WTC11 (cell line): ENCODE measurements at regions not wholly inside any gene's neighbourhood (a gene's known extent, or its start where the extent isn't known, plus 50 kb on each side); places are given as distances from the start of the nearest gene placed in this dataset.

Source experiments
- ATAC-seq: fragments of 200-7000 bp; cut with Tn5 transposase; 2 replicates; pipeline ENCODE4 v1.10.0; 2021; ENCODE audit warnings: mild to moderate bottlenecking, moderate library complexity
- CTCF ChIA-PET: fragments of 300-600 bp; sonication (Branson Sonifier 250); formaldehyde crosslinking; loops from one replicate; lab custom pipeline; 2021; ENCODE audit warnings: antibody characterized with exemption; lab: Charles Lee
- POLR2A ChIA-PET: fragments of 350-600 bp; sonication (Branson Sonifier 250); formaldehyde crosslinking; loops from one replicate; lab custom pipeline; 2021; ENCODE audit warnings: antibody characterized with exemption; lab: Charles Lee
- DNase-seq: peaks from one replicate; pipeline ENCODE4 v3.0.0; 2021; ENCODE audit warnings: low spot score
- H3K27ac Mint-ChIP-seq: 2 replicates; pipeline ENCODE4 v1.8.0; 2021; ENCODE audit warnings: mixed read lengths
- H3K27me3 Mint-ChIP-seq: 2 replicates; pipeline ENCODE4 v1.8.0; 2021; ENCODE audit warnings: low read depth, mild to moderate bottlenecking, moderate library complexity, mixed read lengths
- H3K36me3 Mint-ChIP-seq: 2 replicates; pipeline ENCODE4 v1.8.0; 2021; ENCODE audit warnings: mixed read lengths
- H3K4me1 Mint-ChIP-seq: 2 replicates; pipeline ENCODE4 v1.8.0; 2022; ENCODE audit warnings: mixed read lengths
- H3K4me3 Mint-ChIP-seq: 2 replicates; pipeline ENCODE4 v1.8.0; 2021; ENCODE audit warnings: mild to moderate bottlenecking, moderate library complexity, mixed read lengths
- H3K9me3 Mint-ChIP-seq: 2 replicates; pipeline ENCODE4 v1.8.0; 2021; ENCODE audit warnings: mixed read lengths
- AFF4 ChIP-seq: sonication (generic); formaldehyde crosslinking; IDR thresholded peaks from 2 replicates; pipeline ENCODE4 v1.8.1; 2023; ENCODE audit warnings: mild to moderate bottlenecking, missing genetic modification reagents, borderline replicate concordance
- E2F1 ChIP-seq: sonication (generic); formaldehyde crosslinking; IDR thresholded peaks from 2 replicates; pipeline ENCODE4 v1.8.0; 2022; ENCODE audit warnings: mild to moderate bottlenecking, missing genetic modification reagents
- E2F4 ChIP-seq: sonication (generic); formaldehyde crosslinking; IDR thresholded peaks from 2 replicates; pipeline ENCODE4 v1.8.1; 2022; ENCODE audit warnings: low read depth, mild to moderate bottlenecking, moderate library complexity, missing genetic modification reagents, borderline replicate concordance
- ELF4 ChIP-seq: sonication (generic); formaldehyde crosslinking; IDR thresholded peaks from 2 replicates; pipeline ENCODE4 v1.8.1; 2022; ENCODE audit warnings: low read depth, mild to moderate bottlenecking, moderate library complexity, missing genetic modification reagents
- JAZF1 ChIP-seq: fragments of 250-450 bp; sonication (Bioruptor Pico); IDR thresholded peaks from 2 replicates; pipeline ENCODE4 v1.9.0; 2021; ENCODE audit warnings: moderate library complexity, mild to moderate bottlenecking, inconsistent platforms
- JUN ChIP-seq: sonication (generic); formaldehyde crosslinking; IDR thresholded peaks from 2 replicates; pipeline ENCODE4 v1.8.0; 2023; ENCODE audit warnings: mild to moderate bottlenecking, missing genetic modification reagents
- KAT7 ChIP-seq: sonication (generic); formaldehyde crosslinking; IDR thresholded peaks from 2 replicates; pipeline ENCODE4 v1.8.1; 2023; ENCODE audit warnings: missing genetic modification reagents, mild to moderate bottlenecking, borderline replicate concordance
- NR3C1 ChIP-seq: sonication (generic); formaldehyde crosslinking; conservative IDR thresholded peaks from 2 replicates; pipeline ENCODE4 v1.8.1; 2023; ENCODE audit warnings: low read depth, mild to moderate bottlenecking, missing genetic modification reagents
- SP1 ChIP-seq: sonication (generic); formaldehyde crosslinking; conservative IDR thresholded peaks from 2 replicates; pipeline ENCODE4 v1.8.1; 2022; ENCODE audit warnings: missing genetic modification reagents
- ZBTB21 ChIP-seq: sonication (generic); formaldehyde crosslinking; IDR thresholded peaks from 2 replicates; pipeline ENCODE4 v1.8.1; 2023; ENCODE audit warnings: mild to moderate bottlenecking, missing genetic modification reagents, borderline replicate concordance
- ZNF219 ChIP-seq: sonication (generic); formaldehyde crosslinking; IDR thresholded peaks from 2 replicates; pipeline ENCODE4 v1.8.0; 2023; ENCODE audit warnings: missing genetic modification reagents, mild to moderate bottlenecking, borderline replicate concordance
- ZNF263 ChIP-seq: sonication (generic); formaldehyde crosslinking; IDR thresholded peaks from 2 replicates; pipeline ENCODE4 v1.8.1; 2022; ENCODE audit warnings: low read depth, mild to moderate bottlenecking, moderate library complexity, missing genetic modification reagents
- ZNF281 ChIP-seq: sonication (generic); formaldehyde crosslinking; IDR thresholded peaks from 2 replicates; pipeline ENCODE4 v1.8.0; 2023; ENCODE audit warnings: mild to moderate bottlenecking, missing genetic modification reagents
- ZNF317 ChIP-seq: sonication (generic); formaldehyde crosslinking; IDR thresholded peaks from 2 replicates; pipeline ENCODE4 v1.8.1; 2023; ENCODE audit warnings: low read depth, mild to moderate bottlenecking, moderate library complexity, missing genetic modification reagents, borderline replicate concordance
- TF ChIP-seq, protein P1 (sequence below): fragments of 250-450 bp; sonication (Bioruptor Pico); IDR thresholded peaks from 2 replicates; pipeline ENCODE4 v1.9.0; 2021; ENCODE audit warnings: moderate library complexity, mild to moderate bottlenecking, inconsistent platforms, borderline replicate concordance
- TF ChIP-seq, protein P2 (sequence below): sonication (generic); formaldehyde crosslinking; IDR thresholded peaks from 2 replicates; pipeline ENCODE4 v1.8.0; 2022; ENCODE audit warnings: mild to moderate bottlenecking, missing genetic modification reagents

DNA sequence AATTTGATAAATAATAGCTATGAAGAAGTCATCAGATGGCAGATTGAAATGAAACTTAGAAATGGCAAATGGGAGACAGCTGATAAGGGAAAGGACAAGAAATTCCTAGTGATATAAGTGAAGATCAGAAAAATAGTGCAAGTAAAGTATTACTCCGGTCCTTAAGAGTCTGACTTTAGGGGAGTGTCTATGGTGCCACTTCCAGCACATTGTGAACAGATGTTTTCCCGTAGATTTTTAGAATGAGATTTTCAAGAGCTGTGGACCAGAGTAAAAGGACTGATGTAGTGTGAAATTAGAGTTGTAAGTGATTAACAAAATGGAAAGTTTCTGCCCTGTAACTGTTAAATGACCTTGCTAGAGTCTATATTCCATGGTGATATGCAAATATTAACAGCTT, 974.8 kb upstream of the TENM4 start:
- Mint-ChIP-seq H3K9me3 (peaks cover 13% of the 10 kb centered on the region), H3K4me1 (peaks cover 14% of the 10 kb centered on the region), H3K4me3 (no peak overlapping the region), H3K27ac (no peak overlapping the region), H3K36me3 (peaks cover 11% of the 10 kb centered on the region), H3K27me3 (no peaks in the 10 kb centered on the region)
- ATAC-seq, result no peak
- ChIA-PET POLR2A (no interaction called here), CTCF (no interaction called here)
- no peak for DNase-seq
- no peak for TF ChIP-seq ELF4 (CRISPR knock-in tag)
- TF ChIP-seq ZBTB21, result no peak
- no peak for TF ChIP-seq E2F1
- TF ChIP-seq ZNF281 (CRISPR knock-in tag), result no peak

DNA sequence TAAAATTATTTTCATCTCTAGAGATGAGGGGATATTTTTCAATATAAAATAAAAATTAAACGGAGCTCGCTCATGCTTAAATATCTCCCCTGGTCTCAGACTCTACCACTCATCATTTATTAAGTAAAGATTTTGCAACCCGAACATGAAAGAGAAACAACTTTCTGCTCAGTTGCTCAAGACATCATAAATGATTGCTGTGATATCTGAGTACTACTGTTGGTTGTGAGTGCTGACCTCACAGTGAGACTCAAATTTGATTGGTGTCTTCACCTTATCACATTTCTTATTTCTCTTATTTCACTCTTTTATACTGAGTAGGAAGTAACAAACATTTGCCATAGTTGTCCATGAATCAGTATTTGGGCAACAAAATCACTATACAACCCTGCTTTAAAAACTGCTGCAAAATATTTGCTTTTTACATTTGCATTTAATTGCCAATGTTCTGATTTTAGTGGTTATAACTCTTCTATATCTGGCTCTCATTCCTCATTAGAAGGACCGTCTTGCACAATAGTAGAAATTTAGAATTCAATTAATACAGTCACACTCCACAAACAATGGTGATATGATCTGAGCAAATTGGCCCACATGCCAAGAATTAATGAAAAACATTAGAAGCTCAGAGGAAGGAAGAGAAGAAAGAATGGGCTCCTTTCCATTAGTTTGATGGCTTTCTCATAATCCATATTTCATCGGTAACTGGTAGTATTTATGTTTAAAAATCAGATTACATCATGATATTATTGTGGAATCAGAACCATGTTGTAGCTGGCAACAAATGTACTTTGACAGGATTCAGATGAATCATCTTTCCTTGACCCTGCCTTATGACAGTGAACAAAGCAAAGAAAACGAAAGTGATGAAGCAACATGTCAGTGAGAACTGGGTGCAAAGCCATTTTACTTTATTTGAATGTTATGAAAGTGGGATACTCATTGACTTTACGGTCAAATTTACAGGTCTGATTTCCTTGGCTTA, 973.6 kb upstream of the TENM4 start:
- ChIA-PET POLR2A (no interaction called here), CTCF (interaction anchor here (0.6 kb wide), 1 partner anchor 52 kb away, joined by 3 read pairs; no protein-coding TSS in a partner anchor)
- H3K36me3 Mint-ChIP-seq, result peaks cover 11% of the 10 kb centered on the region
- H3K4me3 Mint-ChIP-seq, result no peak overlapping the region
- H3K9me3 Mint-ChIP-seq, result peaks cover 22% of the 10 kb centered on the region
- ATAC-seq, result no peak
- TF ChIP-seq, protein P1, sequence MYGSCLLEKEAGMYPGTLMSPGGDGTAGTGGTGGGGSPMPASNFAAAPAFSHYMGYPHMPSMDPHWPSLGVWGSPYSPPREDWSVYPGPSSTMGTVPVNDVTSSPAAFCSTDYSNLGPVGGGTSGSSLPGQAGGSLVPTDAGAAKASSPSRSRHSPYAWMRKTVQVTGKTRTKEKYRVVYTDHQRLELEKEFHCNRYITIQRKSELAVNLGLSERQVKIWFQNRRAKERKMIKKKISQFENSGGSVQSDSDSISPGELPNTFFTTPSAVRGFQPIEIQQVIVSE (CRISPR knock-in tag), result no peak
- TF ChIP-seq JUN (CRISPR knock-in tag) (no peak), NR3C1 (CRISPR knock-in tag) (no peak), SP1 (CRISPR knock-in tag) (no peak), ZNF219 (CRISPR knock-in tag) (no peak), JAZF1 (CRISPR knock-in tag) (no peak), ZNF317 (CRISPR knock-in tag) (no peak), ZNF263 (CRISPR knock-in tag) (no peak), KAT7 (no peak), AFF4 (CRISPR knock-in tag) (no peak), E2F4 (CRISPR knock-in tag) (no peak)
- TF ChIP-seq, protein P2, sequence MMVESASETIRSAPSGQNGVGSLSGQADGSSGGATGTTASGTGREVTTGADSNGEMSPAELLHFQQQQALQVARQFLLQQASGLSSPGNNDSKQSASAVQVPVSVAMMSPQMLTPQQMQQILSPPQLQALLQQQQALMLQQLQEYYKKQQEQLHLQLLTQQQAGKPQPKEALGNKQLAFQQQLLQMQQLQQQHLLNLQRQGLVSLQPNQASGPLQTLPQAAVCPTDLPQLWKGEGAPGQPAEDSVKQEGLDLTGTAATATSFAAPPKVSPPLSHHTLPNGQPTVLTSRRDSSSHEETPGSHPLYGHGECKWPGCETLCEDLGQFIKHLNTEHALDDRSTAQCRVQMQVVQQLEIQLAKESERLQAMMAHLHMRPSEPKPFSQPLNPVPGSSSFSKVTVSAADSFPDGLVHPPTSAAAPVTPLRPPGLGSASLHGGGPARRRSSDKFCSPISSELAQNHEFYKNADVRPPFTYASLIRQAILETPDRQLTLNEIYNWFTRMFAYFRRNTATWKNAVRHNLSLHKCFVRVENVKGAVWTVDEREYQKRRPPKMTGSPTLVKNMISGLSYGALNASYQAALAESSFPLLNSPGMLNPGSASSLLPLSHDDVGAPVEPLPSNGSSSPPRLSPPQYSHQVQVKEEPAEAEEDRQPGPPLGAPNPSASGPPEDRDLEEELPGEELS (CRISPR knock-in tag), result no peak
- no peak overlapping the region for H3K27ac Mint-ChIP-seq
- DNase-seq, result no peak
- peaks cover 14% of the 10 kb centered on the region for H3K4me1 Mint-ChIP-seq
- H3K27me3 Mint-ChIP-seq, result no peaks in the 10 kb centered on the region
